Peyer's patch (tissue), 4 donors: ENCODE measurements at regions not wholly inside any gene's neighbourhood (a gene's known extent, or its start where the extent isn't known, plus 50 kb on each side); places are given as distances from the start of the nearest gene placed in this dataset.
A peak's percentile ranks its signal among the peaks of the same experiment; 100 is the strongest.
"Not testable (repeated sequence)": the region's sequence is repeated elsewhere in the genome, so short reads cannot be mapped to it uniquely, and the experiment has no call there.

Source experiments
- DNase-seq, 3 donors: peaks; one replicate each; pipeline ENCODE4 v3.0.0-alpha.2; 2017 to 2019
- H3K27ac ChIP-seq, 4 donors: fragments of 200-600 bp; sonication (generic); one replicate each; pipeline ENCODE4 v1.5.1; 2016 to 2019
- H3K27me3 ChIP-seq, 2 donors: fragments of 200-600 bp; sonication (generic); one replicate each; pipeline ENCODE4 v1.5.1; 2019
- H3K36me3 ChIP-seq, 3 donors: fragments of 200-600 bp; sonication (generic); one replicate each; pipeline ENCODE4 v1.5.1; 2016 to 2019
- H3K4me1 ChIP-seq, 4 donors: fragments of 200-600 bp; sonication (generic); one replicate each; pipeline ENCODE4 v1.5.1; 2016 to 2019
- H3K4me3 ChIP-seq, 4 donors: fragments of 200-600 bp; sonication (generic); 1 replicate in 3 of 4; 2 replicates in 1 of 4; pipeline ENCODE4 v1.5.1; 2016 to 2019; ENCODE audit warnings: mild to moderate bottlenecking in 1 of 4
- H3K9me3 ChIP-seq, 4 donors: fragments of 200-600 bp; sonication (generic); one replicate each; pipeline ENCODE4 v1.5.1; 2016 to 2019; ENCODE audit warnings: mild to moderate bottlenecking in 1 of 4

GRCh38 chr15:20473465-20473864, 68.1 kb downstream of the GOLGA6L6 start:
- H3K27ac ChIP-seq, DNase-seq, H3K4me1 ChIP-seq, H3K4me3 ChIP-seq, H3K9me3 ChIP-seq, H3K36me3 ChIP-seq, H3K27me3 ChIP-seq: not testable (repeated sequence)

GRCh38 chr15:20472983-20473382, 68.6 kb downstream of the GOLGA6L6 start:
- H3K27ac ChIP-seq, H3K27me3 ChIP-seq, H3K9me3 ChIP-seq, H3K4me1 ChIP-seq, H3K4me3 ChIP-seq, H3K36me3 ChIP-seq: not testable (repeated sequence)
- peak in 1 of 3 donors; percentile 12 for DNase-seq

GRCh38 chr15:20470810-20471209, 70.8 kb downstream of the GOLGA6L6 start:
- H3K4me3 ChIP-seq, DNase-seq, H3K27me3 ChIP-seq, H3K4me1 ChIP-seq, H3K27ac ChIP-seq, H3K36me3 ChIP-seq, H3K9me3 ChIP-seq: not testable (repeated sequence)

- not testable (repeated sequence) for H3K9me3 ChIP-seq, DNase-seq, H3K4me1 ChIP-seq, H3K4me3 ChIP-seq, H3K27ac ChIP-seq, H3K27me3 ChIP-seq, H3K36me3 ChIP-seq
Observed at GRCh38 chr15:20441138-20441537, 100.5 kb downstream of the GOLGA6L6 start.

GRCh38 chr15:20440390-20440789, 101.2 kb downstream of the GOLGA6L6 start:
- H3K27me3 ChIP-seq, H3K36me3 ChIP-seq, H3K4me3 ChIP-seq, DNase-seq, H3K4me1 ChIP-seq, H3K27ac ChIP-seq, H3K9me3 ChIP-seq: not testable (repeated sequence)

GRCh38 chr15:20439111-20439510, 102.5 kb downstream of the GOLGA6L6 start:
- not testable (repeated sequence) for H3K4me1 ChIP-seq, H3K27ac ChIP-seq, H3K4me3 ChIP-seq, H3K27me3 ChIP-seq, H3K9me3 ChIP-seq, H3K36me3 ChIP-seq, DNase-seq

- not testable (repeated sequence) for H3K27me3 ChIP-seq, H3K4me1 ChIP-seq, H3K4me3 ChIP-seq, H3K36me3 ChIP-seq, H3K27ac ChIP-seq, DNase-seq, H3K9me3 ChIP-seq
Observed at GRCh38 chr15:20438255-20438654, 103.3 kb downstream of the GOLGA6L6 start.

- not testable (repeated sequence) for H3K4me1 ChIP-seq, H3K27me3 ChIP-seq, H3K27ac ChIP-seq, DNase-seq, H3K36me3 ChIP-seq, H3K9me3 ChIP-seq, H3K4me3 ChIP-seq
Observed at GRCh38 chr15:20433468-20433867, 108.1 kb downstream of the GOLGA6L6 start.

- H3K36me3 ChIP-seq, DNase-seq, H3K4me3 ChIP-seq, H3K27ac ChIP-seq, H3K27me3 ChIP-seq, H3K9me3 ChIP-seq, H3K4me1 ChIP-seq: not testable (repeated sequence)
Observed at GRCh38 chr15:20430495-20430894, 111.1 kb downstream of the GOLGA6L6 start.

- not testable (repeated sequence) for H3K4me3 ChIP-seq, H3K27ac ChIP-seq, H3K4me1 ChIP-seq, H3K36me3 ChIP-seq, DNase-seq, H3K27me3 ChIP-seq, H3K9me3 ChIP-seq
Observed at GRCh38 chr15:20420710-20421109, 120.9 kb downstream of the GOLGA6L6 start.

GRCh38 chr15:20416618-20417017, 125.0 kb downstream of the GOLGA6L6 start:
- H3K9me3 ChIP-seq, H3K36me3 ChIP-seq, DNase-seq, H3K4me1 ChIP-seq, H3K27ac ChIP-seq, H3K27me3 ChIP-seq, H3K4me3 ChIP-seq: not testable (repeated sequence)

- not testable (repeated sequence) for H3K27ac ChIP-seq, H3K4me1 ChIP-seq, H3K27me3 ChIP-seq, H3K36me3 ChIP-seq, H3K4me3 ChIP-seq, DNase-seq
- peaks cover 0 to 10% (median 0%) of the 10 kb centered on the region in 4 donors for H3K9me3 ChIP-seq
Observed at GRCh38 chr15:20409667-20410198, 131.9 kb downstream of the GOLGA6L6 start.
